Activated T-helper 9 cell treated with anti-CD3 and anti-CD28 coated beads, Interleukin-2, amount 50 U/mL, for 16 hours (primary cell): ENCODE measurements at regions not wholly inside any gene's neighbourhood (a gene's known extent, or its start where the extent isn't known, plus 50 kb on each side); places are given as distances from the start of the nearest gene placed in this dataset.

Experiments
- DNase-seq: peaks from one replicate; pipeline ENCODE4 v3.0.0-alpha.2; 2020; ENCODE audit warnings: low read depth

DNA sequence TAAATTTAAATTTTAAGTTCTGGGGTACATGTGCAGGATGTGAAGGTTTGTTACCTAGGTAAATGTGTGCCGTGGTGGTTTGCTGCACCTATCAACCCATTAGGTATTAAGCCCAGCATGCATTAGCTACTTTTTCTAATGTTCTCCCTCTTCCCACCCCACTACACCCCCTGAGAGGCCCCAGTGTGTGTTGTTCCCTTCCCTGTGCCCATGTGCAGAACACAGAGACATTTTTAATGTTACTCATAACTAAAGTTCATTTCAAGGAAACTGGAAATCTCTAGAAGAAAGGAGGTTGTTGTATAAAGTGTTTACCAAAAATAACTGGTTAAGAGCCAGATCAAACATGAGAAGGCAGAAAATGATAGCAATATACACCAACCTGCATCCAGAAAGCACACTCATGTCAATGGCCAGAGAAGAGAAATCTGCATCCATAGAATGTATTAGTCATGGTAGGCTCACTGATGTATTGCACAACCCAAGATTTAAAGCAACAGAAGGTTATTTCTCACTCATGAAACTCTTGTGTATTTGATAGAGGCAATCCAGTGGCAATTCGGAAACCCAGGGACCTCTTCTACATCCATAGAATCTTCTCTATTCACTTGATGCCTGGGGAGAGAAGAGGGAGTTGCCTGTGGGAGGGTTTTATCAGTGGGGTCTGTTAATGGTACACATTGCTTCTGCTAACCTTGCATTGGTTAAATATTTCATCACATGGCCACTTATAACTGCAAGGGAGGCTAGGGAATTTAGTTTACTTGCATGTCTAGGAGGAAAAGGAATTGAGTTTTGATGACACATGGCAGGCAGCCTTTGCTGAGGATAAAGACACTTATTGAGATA is 321.9 kb upstream of the RASGRP1 start:
- DNase-seq: no peak

DNA sequence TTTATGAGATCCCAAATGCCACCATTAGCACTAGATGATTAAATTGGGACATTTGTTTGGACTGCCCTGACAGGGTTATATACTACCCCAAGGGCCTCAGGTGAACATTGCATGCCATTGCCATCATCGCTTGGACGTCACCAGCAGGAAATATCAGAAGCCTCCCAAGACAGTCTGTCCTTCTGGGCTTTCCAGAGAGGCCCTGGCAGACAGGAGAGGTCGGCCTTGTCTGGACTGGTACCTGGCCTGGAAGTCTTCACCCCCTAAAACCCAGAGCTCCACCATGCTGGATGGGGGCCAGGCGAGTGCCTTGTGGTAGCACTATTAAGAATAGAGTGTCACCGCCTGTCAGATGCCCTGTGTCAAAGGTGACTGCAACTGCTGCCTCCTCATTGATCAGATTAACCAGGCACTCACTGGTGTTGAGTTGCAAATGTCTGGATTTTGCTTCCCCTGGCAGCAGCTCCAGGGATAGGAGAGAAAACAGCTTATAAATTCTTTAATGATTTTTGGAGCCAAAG is 324.1 kb upstream of the RASGRP1 start:
- no peak for DNase-seq

DNA sequence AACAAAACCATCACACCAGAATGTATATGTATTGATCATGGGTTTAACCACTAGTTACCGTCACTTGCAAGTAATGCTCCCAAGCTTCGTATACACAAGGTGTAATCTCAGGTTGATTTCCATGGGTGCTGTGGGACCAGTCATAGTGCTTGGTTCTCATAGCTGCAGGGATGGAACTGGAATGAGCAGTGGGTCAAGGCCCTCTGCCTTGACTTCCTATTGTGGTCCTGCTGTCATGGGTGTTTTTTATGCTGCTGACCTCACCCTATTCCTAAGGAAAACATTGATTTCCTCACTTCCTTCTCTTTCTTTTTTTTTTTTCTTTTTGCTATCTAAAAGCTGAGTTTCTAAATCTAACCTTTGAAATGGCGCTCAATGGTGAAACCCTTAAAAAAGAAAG is 325.6 kb upstream of the RASGRP1 start:
- DNase-seq: no peak

DNA sequence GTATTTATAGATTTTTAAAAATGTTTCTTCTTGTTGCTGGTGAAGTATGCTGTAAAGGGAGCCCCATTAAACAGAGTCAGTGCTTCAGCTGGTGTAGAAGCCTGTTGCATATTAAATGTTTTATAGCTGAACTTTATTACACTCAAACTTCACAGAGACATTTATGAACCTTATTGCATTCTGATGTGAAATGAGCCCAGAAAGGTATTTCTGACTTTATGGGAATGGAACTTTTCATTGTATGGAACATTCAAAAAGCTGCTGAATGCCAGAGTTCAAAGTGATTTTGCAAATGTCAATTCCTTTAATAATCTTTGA is 329.3 kb upstream of the RASGRP1 start:
- no peak for DNase-seq

DNA sequence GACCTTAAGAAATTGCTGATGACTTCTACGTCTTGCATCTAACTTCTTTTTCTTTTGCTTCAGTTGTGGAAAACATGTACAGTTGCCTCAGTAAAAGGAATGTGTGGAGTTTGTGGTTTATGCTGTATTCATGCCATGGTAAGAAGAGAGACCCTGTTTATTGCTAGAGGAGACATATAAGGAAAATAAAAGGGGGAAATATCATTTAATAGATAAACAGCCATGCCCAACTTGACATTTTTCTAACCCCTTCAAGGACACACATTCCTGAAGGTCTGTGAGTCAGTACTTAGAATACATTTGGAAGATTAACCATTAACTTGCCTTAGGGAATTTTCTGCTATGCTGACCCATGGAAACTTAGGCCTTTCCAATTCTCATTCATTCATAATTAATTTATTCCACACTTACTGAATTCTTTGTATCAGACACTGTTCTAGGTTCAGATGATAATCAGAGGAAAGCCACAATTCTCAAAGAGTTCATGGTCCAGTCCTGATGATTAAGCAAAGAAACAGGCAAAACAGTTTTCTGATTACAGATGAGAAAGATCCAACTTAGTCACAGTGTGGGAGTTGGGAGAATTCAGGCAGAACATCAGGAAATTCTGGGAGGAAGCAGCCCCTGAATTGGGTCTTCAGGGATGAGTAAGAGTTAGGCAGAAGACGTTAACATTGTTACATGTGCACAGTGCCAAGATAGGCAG is 329.8 kb upstream of the RASGRP1 start:
- no peak for DNase-seq

DNA sequence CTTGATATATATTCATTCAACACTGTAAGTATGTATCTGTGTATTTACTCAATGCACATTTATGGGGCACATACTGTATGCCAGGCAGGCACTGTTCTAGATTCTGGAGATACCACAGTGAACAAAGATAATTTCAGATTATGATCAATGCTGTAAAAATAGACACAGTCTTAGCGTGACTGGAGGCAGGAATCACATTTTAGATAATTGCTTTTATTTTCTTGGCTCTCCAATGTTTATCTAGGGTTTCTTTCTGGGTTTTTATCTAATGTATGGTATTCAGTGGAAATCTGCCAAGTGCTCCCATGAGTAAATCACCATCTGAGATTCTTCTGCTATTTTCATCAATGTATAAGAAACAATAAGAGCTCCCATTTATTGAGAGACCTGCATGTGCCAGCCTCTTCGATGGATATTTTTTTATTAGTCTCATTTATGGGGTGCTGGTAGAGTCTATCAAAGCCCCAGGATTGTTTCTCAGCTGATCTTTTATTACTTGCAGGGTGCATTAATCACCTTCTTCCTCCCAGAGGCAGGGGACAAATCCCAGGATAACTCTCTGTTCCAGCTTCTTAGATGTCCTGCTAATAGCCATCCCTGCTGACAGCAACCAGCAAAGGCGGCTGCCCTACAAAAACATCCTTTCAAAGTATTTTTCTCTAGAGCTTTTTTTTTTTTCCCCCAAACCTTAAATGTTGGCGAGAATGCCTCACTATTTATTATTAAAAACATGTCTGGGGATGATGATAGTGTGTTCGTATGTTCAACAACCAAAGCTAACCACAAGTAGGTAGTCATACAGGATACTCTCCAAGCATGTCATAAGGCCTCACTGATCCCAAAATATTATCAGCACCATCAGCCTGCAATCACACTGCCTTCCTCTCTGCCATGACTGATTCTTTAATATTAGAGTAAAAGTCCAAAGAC is 331.0 kb upstream of the RASGRP1 start:
- DNase-seq: no peak

DNA sequence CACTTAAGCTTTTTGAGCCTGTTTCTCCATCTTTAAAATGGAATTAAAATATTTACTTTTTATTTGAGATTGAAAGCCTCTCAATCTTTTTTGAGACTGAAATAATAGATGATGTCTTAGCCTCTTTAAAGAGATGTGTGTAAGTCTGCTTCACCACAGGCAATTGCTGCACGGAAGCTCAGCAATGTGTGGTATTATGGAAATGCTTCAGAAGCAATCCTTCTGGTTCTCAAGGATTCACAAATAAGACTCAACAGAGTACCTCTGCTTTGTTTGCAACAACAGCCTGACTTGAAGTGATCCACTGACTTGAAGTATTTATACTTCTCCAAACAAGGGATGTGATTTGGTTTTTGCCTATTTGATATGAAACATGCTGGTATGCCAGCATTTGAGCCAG is 332.0 kb upstream of the RASGRP1 start:
- DNase-seq: no peak

DNA sequence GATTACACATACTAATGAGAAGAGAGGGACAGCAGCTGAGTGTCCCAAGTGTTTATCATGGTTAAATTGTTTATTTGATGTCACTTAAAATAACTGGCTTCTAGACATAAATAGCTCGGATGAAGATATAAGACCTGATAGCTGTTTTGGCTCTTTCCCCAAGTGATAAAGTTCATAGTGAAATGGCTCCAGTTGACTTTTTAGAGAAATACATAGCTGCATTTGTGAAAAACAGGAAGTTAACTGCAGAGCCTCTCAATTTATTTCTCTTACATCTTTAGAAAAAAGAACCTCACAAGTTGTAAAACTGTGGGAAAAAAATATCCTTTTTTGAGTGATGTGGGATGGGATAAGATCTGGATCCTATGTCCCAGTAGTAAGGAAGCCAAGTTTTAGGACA is 332.9 kb upstream of the RASGRP1 start:
- no peak for DNase-seq

DNA sequence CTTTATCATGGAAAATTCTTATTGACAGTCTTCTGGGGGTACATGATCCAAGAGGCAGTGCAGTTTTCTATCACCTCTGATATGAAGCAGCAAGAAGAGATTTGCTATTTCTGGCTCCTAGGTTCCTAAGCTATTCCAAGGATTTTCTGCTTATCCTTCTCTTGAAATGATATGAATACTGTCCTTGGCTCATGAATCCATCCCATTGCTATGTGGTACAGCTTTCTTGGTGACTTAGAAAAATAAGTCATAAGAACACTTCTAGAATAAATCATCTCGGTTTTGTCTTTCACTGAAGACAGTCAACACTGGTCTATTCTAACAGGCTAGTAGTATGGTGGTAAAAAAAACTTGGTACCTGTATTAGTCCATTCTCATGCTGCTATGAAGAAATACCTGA is 333.6 kb upstream of the RASGRP1 start:
- DNase-seq: no peak

DNA sequence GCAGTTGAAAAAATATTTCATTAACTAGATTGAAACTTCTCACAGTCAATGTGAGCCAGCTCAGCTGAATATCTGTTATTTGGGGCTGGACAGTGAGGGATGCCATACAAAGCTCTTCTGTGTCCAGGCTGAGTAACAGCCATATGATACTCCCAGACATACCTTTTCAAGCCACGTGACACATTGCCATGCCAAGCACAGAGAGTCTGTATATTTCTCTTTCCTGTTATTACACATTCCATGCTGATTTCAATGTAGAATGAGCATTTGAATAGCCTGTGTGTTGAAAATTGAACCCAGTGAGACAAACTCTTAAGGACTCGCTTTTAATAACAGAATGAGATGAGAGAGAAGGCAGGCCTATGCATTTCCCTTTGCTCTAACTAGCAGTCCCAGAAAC is 334.7 kb upstream of the RASGRP1 start:
- no peak for DNase-seq

DNA sequence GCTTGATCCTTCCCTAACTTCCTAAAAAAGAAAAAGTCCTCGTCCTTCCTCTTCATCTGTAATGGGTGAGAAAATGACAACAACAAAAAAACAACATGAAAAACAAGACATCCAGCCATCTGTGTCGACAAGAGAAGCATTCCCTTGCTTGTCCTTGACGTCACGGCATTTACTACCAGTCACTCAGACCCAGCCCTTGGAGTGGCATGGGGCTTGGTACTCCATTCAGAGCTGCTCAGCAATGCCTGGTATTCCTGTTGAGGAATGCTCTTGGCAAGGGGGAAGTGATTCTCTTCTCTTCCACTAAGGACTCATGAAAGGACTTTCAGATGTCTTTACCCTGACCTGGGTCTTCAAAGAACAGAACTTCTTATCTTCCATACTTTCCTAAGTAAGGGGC is 339.7 kb upstream of the RASGRP1 start:
- no peak for DNase-seq

DNA sequence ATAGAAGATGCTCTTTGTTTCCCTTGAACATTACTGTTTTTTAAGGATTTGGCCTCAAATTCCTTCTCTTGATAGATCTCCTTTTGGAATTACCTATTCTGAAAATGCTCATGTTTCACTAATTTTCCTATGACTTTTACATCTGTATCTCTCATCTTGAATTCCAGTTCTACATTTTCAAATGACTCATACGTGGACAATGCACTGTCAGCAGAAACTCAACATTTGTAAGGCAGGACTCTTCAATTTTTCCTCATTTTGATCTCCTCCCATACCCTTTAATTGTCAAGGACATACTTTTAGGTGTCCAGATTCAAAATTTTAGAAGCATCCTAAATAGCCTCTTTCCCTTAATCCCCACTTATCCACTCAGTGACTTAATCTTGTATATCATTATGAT is 341.0 kb upstream of the RASGRP1 start:
- no peak for DNase-seq

DNA sequence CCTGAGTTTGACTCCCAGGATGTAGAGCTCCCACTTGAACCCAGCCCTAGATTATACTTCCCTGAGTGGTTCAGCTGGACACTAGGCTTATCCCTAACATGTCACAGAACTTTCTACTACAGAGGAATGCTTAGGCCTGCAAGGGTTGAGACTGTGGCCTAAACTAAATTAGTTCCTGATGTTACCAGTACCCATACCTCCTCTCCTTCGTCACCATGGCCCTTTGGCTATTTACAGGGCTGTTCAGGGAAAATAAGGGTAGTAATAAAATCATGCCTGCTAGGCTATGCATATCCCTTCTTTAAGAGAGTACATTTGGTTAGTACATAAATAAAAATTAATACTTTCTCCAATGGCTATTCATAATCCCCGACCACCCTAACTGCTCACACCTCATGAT is 356.4 kb upstream of the RASGRP1 start:
- DNase-seq: no peak

DNA sequence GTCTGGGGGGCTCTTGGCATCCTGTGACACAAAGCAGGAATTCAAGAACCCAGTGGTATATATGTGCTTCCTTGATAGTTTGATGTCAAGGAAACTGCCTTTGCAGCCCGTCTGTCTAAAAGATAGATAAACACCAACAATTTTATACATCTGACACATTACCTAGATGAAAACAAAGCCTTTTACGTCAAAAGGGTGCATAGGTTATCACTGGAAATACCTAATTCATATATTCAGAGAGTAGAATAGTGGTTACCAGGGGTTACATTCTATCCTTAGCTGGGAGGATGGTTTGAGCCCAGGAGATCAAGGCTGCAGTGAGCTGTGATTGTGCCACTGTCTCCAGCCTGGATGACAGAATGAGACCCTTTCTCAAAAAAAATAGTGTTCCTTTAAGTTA is 356.9 kb upstream of the RASGRP1 start:
- DNase-seq: no peak

DNA sequence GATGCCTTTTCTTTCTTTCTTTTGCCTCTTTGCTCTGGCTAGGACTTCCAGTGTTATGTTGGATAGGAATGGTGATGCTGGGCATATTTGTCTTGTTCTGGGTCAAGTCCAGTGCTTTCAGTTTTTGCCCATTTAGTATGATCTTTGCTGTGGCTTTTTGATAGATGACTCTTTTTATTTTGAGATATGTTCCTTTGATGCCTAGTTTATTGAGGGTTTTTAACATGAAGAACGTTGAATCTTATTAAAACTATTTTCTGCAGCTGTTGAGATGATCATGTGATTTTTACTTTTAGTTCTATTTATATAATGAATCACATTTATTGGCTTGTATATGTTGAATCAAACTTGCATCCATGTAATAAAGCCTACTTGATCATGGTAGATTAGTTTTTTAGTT is 363.8 kb upstream of the RASGRP1 start:
- DNase-seq: no peak

DNA sequence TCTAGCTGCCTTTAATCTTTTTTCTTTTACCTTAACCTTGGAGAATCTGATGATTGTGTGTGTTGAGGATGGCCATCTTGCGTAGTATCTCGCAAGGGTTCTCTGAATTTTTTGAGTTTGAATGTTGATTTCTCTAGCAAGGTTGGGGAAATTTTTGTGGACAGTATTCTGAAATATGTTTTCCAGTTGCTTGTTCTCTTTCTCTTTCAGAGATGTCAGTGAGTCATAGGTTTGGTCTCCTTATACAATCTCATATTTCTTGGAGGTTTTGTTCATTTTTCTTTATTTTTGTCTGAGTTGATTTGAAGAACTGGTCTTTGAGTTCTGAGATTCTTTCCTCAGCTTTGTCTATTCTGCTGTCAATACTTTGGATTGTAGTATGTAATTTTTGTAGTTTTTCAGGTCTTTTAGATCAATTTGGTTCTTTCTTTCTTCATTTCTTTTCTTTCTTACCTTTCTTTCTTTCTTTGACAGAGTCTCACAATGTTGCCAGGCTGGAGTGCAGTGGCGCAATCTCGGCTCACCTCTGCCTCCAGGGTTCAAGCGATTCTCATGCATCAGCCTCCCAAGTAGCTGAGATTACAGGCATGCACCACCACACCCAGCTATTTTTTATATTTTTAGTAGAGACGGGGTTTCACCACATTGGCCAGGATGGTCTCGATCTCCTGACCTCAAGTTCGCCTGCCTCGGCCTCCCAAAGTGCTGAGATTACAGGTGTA is 366.4 kb upstream of the RASGRP1 start:
- no peak for DNase-seq

DNA sequence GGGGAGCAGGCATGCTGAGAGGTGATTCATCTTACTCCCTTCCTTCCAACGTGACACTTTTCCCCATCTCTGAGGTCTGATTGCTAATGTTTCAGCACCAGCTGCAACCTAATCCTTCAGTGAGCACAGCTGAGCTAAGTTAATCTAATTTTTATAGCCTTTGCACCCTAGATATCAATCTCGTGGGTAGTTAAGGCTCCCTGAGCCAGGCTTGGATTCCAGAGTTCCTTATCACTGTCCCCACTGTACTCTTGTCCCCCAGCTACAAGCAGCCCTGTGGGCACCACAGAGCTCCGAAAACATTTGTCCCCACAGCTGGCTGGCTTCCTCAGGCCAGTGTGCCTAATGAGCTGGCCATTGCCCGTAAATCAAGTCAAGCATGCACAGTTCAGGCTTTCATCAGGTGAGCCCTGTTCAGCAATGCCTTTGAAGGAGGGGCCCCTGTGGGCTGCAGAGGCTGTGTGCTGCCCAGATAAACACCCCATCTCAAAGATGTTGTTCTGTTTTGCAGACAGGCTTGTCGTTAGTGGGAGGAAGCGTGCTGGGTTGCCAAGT is 376.9 kb upstream of the RASGRP1 start:
- no peak for DNase-seq

DNA sequence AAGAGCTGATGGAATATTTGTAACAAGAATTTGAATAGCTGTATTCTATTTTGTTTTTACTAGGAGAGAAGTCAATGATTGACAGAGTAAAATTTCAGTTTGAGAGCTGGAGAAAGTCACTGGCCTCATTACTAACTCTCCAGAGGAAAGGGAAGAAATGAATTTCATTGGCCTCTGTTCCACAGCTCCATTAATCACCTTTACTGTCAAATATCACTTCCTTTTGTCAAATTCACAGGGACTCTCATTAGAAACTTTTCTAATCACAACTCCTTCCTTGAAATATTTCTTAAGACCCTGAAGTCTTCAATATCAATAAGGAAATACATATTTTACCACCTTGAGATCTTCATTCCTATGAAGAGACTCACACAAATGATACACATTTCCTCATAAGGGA is 379.9 kb upstream of the RASGRP1 start:
- no peak for DNase-seq

DNA sequence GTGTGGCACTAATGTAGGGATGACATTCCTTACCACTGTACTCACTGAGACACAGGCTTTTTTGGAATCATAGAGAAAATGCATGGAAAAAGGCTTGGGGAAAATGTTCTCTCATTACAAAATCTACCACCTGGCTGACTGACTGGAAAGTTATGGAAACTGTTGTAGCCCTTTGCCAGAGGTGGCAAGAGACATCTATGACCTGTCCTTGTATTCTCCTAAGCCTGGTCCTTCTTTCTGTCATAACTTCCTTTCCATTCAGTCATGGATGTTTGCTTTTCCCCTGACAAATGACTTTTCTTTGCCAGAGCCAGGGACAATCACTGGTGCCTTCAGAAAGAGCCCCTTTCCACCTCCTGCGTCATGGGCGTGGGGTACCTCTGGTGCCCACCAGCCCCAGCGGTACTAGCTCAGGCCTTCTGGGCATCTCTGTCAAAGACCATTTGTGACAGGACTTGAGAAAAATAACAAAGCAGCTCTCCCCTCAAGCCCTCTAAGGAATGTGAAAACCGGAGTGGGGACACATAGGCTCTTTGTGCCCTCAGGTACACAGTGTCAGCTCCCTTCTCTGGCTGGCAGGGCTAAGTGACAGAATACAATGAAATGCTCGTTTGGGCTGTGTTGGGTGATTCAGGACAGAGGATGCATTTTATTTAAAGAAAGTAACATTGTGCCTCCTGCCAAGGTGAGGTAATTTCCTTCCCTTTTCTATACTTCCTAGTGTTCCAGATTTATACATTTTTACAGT is 381.1 kb upstream of the RASGRP1 start:
- DNase-seq: no peak

DNA sequence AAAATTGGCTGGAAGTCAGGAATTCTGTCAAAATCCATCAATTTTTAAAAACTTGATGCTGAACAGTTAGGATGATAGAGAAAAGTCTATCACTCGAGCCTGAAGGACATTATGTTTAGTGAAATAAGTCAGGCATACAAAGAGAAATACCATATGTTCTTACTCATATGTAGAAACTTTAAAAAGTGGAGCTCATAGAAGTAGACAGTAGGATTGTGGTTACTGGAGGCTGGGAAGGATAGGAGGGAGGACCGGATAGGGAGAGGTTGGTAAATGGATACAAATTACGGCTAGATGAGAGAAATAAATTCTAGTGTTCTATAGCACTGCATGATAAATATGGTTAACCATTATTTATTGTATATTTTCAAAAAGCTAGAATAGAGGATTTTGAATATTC is 389.5 kb upstream of the RASGRP1 start:
- DNase-seq: no peak

DNA sequence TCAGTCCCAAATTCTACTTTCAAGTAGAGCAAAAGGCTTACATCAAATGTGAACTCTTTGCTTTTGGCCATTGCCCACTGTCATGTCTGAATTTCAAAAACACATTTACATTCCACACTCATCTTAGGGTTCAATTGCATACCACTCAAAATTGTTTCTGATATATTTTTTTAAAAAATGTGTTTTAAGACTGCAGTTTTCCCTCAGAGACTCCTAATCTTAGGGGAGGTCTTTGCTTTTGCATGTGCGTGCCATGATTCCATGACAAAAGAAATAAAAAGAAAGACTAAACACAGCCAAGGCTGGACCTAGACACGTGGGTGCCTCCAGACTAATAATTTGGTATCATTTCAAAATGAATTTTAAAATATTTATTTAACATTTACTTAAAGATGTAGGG is 396.8 kb upstream of the RASGRP1 start:
- DNase-seq: no peak
